ENCODE measurements at regions not wholly inside any gene's neighbourhood (a gene's known extent, or its start where the extent isn't known, plus 50 kb on each side); places are given as distances from the start of the nearest gene placed in this dataset.
A peak's percentile ranks its signal among the peaks of the same experiment; 100 is the strongest.

GRCh38 chr1:109818988-109819764 lies 55.5 kb upstream of the EPS8L3 start:
- H3K9me3 ChIP-seq (ENCODE audit: low read length) = peaks cover 8% of the 10 kb centered on the region
- WGBS (ENCODE audit: low lambda C conversion rate) = 72% methylated on average over 6 of the region's 9 CpGs
- ChIA-PET POLR2A (no interaction called here), CTCF (ENCODE audit: low intra/inter-chr PET ratio, low total read pairs) (no interaction called here)
- H3K27me3 ChIP-seq (ENCODE audit: control insufficient read depth in 1 of 2, insufficient read depth in 2 of 2, low read length in 2 of 2) = peaks cover 0 to 3% of the 10 kb centered on the region in 2 experiments; a peak in 2 of 5 replicates
- DNase-seq (ENCODE audit: low spot score) (no peak), ATAC-seq (peak; percentile 8), FAIRE-seq (no peak)
- no TSS peak for BruUV-seq (replicated peaks)
- intact Hi-C loops (cut with micrococcal nuclease; ENCODE audit: unreplicated experiment) = no loop called here
- no peaks in the 10 kb centered on the region for H3K79me2 ChIP-seq (ENCODE audit: insufficient read depth, low read length)
- peak overlapping the region; percentile 28; the same call in 1 of the 2 replicates for H3K4me2 ChIP-seq (ENCODE audit: low read depth, low read length)
- H3K9ac ChIP-seq (ENCODE audit: insufficient read depth, low read depth, low read length) = no peak overlapping the region
- peaks cover 51% of the 10 kb centered on the region for H3K4me1 ChIP-seq (ENCODE audit: insufficient read depth, low read length)
- no peak overlapping the region for H3K4me3 ChIP-seq (replicated peaks in 1 of 3; ENCODE audit: insufficient read depth in 1 of 3, low read depth in 2 of 3, low read length in 3 of 3)
- H4K20me1 ChIP-seq (ENCODE audit: insufficient read depth, low read length) = no peaks in the 10 kb centered on the region
- no peaks in the 10 kb centered on the region for H3K36me3 ChIP-seq (replicated peaks in 1 of 2; ENCODE audit: control insufficient read depth in 1 of 2, insufficient read depth in 2 of 2, low read length in 2 of 2)
- no peak overlapping the region for H2AFZ ChIP-seq (ENCODE audit: low read length)
- in situ Hi-C loops (cut with HindIII; ENCODE audit: extremely low pct_ligation_motif_present, low pct_unique_long_range_greater_than_20kb) = loop anchor here (5.0 kb wide), 1 partner anchor 78 kb away; no protein-coding TSS in a partner anchor
- no peak overlapping the region for H3K27ac ChIP-seq (ENCODE audit: extremely low read length, insufficient read depth, low read length)
- TF ChIP-seq SMAD3 (CRISPR knock-in tag; IDR thresholded peaks at IDR 0.05) (no peak), ZNF431 (CRISPR knock-in tag; IDR thresholded peaks at IDR 0.05; ENCODE audit: borderline replicate concordance, low read depth) (no peak), ZNF274 (CRISPR knock-in tag; IDR thresholded peaks at IDR 0.05) (0 out of 2 replicates have a peak, but pooled peaks have one; percentile 45), SNAPC4 (CRISPR knock-in tag; IDR thresholded peaks at IDR 0.05) (no peak), ONECUT2 (CRISPR knock-in tag; IDR thresholded peaks at IDR 0.05) (no peak), CBFB (CRISPR knock-in tag; IDR thresholded peaks at IDR 0.05) (no peak), ZNF33B (CRISPR knock-in tag; IDR thresholded peaks at IDR 0.05) (no peak), ZNF562 (CRISPR knock-in tag; IDR thresholded peaks at IDR 0.05; ENCODE audit: borderline replicate concordance) (no peak), NR2F1 (CRISPR knock-in tag; IDR thresholded peaks at IDR 0.05) (no peak), ZNF496 (CRISPR knock-in tag; IDR thresholded peaks at IDR 0.05; ENCODE audit: insufficient replicate concordance) (no peak), ZNF547 (CRISPR knock-in tag; IDR thresholded peaks at IDR 0.05) (0 out of 2 replicates have a peak, but pooled peaks have one; percentile 61), ZNF558 (CRISPR knock-in tag; IDR thresholded peaks at IDR 0.05; ENCODE audit: borderline replicate concordance) (no peak), ZNF230 (CRISPR knock-in tag; IDR thresholded peaks at IDR 0.05) (no peak), ZNF280B (CRISPR knock-in tag; IDR thresholded peaks at IDR 0.05; ENCODE audit: borderline replicate concordance) (no peak), ZNF180 (CRISPR knock-in tag; IDR thresholded peaks at IDR 0.05; ENCODE audit: borderline replicate concordance, low read depth) (no peak), ZMYM2 (CRISPR knock-in tag; IDR thresholded peaks at IDR 0.05) (no peak), ZSCAN25 (CRISPR knock-in tag; IDR thresholded peaks at IDR 0.05) (0 out of 2 replicates have a peak, but pooled peaks have one; percentile 6)
